ENCODE measurements at regions not wholly inside any gene's neighbourhood (a gene's known extent, or its start where the extent isn't known, plus 50 kb on each side); places are given as distances from the start of the nearest gene placed in this dataset.

DNA sequence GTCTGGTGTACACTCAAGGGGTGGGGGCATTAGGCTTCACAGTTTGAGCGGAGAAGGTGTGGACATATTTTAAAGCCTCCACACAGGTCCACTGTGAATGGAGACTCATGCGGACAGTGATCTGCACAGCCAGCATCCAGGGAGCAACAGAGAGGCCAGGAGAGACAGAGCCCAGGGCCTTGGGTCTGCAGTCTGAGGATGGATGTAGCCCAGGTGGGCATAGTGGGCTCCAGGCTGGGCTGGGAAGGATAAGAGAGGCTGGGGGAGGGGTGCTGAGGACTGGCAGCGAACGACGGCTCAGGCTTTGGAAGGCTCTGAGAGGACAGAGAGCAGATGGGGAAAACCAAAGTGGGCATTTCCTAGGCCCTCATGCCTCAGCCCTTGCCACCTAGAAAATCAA lies 128.8 kb downstream of the PAPOLA start:
- Mint-ChIP-seq H3K4me1 (ENCODE audit: low read depth) (no peaks in the 10 kb centered on the region), H3K27ac (no peak overlapping the region), H3K4me3 (no peak overlapping the region), H3K27me3 (peaks cover 3% of the 10 kb centered on the region), H3K36me3 (ENCODE audit: low read depth) (no peaks in the 10 kb centered on the region), H3K9me3 (no peaks in the 10 kb centered on the region)
- Histone ChIP-seq H3K27me3 (ENCODE audit: control insufficient read depth in 1 of 2, insufficient read depth in 2 of 2, low read length in 2 of 2) (peaks cover 8 to 14% of the 10 kb centered on the region in 2 experiments), H3K27ac (ENCODE audit: low read depth in 1 of 2, low read length in 2 of 2) (no peak overlapping the region), H3K4me1 (ENCODE audit: insufficient read depth, low read length) (no peaks in the 10 kb centered on the region), H3K9me3 (ENCODE audit: control insufficient read depth in 1 of 2, insufficient read depth in 1 of 2, low read length in 2 of 2) (no peaks in the 10 kb centered on the region), H3K36me3 (ENCODE audit: insufficient read depth, low read length) (no peaks in the 10 kb centered on the region), H3K4me3 (ENCODE audit: low read length) (no peak overlapping the region)
- TF ChIP-seq, protein P1, sequence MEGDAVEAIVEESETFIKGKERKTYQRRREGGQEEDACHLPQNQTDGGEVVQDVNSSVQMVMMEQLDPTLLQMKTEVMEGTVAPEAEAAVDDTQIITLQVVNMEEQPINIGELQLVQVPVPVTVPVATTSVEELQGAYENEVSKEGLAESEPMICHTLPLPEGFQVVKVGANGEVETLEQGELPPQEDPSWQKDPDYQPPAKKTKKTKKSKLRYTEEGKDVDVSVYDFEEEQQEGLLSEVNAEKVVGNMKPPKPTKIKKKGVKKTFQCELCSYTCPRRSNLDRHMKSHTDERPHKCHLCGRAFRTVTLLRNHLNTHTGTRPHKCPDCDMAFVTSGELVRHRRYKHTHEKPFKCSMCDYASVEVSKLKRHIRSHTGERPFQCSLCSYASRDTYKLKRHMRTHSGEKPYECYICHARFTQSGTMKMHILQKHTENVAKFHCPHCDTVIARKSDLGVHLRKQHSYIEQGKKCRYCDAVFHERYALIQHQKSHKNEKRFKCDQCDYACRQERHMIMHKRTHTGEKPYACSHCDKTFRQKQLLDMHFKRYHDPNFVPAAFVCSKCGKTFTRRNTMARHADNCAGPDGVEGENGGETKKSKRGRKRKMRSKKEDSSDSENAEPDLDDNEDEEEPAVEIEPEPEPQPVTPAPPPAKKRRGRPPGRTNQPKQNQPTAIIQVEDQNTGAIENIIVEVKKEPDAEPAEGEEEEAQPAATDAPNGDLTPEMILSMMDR (IDR thresholded peaks at IDR 0.05): no peak
- intact Hi-C loops (cut with DNase I, micrococcal nuclease): no loop called here
- ChIA-PET POLR2A (no interaction called here), CTCF (no interaction called here)
- DNase-seq: no peak
- ATAC-seq (ENCODE audit: poor library complexity): no peak

- no peak overlapping the region for H3K27ac Mint-ChIP-seq
- intact Hi-C loops (cut with DNase I, micrococcal nuclease): no loop called here
- no peaks in the 10 kb centered on the region for H3K27me3 Mint-ChIP-seq
- H3K4me1 ChIP-seq (ENCODE audit: insufficient read depth, low read length): no peaks in the 10 kb centered on the region
- POLR2A ChIA-PET: no interaction called here
- H3K36me3 Mint-ChIP-seq (ENCODE audit: low read depth): no peaks in the 10 kb centered on the region
- no peaks in the 10 kb centered on the region for H3K36me3 ChIP-seq (ENCODE audit: insufficient read depth, low read length)
- H3K27ac ChIP-seq (ENCODE audit: low read depth in 1 of 2, low read length in 2 of 2): no peak overlapping the region
- TF ChIP-seq, protein P1 (IDR thresholded peaks at IDR 0.05): no peak
- H3K4me3 Mint-ChIP-seq: no peak overlapping the region
- no peaks in the 10 kb centered on the region for H3K9me3 ChIP-seq (ENCODE audit: control insufficient read depth in 1 of 2, insufficient read depth in 1 of 2, low read length in 2 of 2)
- H3K4me3 ChIP-seq (ENCODE audit: low read length): no peak overlapping the region
- H3K4me1 Mint-ChIP-seq (ENCODE audit: low read depth): no peaks in the 10 kb centered on the region
- DNase-seq (no peak), ATAC-seq (ENCODE audit: poor library complexity) (no peak)
- CTCF ChIA-PET: no interaction called here
- H3K9me3 Mint-ChIP-seq: no peaks in the 10 kb centered on the region
- H3K27me3 ChIP-seq (ENCODE audit: control insufficient read depth in 1 of 2, insufficient read depth in 2 of 2, low read length in 2 of 2): peaks cover 3 to 9% of the 10 kb centered on the region in 2 experiments
Observed at GRCh38 chr14:96631621-96632362, 129.6 kb downstream of the PAPOLA start.

DNA sequence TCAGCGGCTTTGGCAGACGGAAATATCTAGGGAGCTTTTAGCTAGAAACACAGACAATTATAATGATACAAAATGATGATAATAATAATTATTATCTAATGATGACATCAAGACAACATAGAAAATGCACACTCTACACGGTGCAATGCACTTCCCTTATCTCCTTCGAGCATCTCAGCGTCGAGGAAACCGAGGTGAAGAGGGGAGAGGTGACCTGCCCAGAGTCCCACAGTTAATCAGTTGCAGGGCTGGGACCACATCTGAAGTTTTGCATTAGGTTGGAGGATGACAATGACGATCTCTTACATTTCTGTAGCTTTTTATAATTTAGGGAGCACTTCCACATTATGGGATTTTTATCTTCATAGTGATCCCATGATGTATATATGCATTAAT lies 130.2 kb downstream of the PAPOLA start:
- Histone ChIP-seq H3K27me3 (ENCODE audit: control insufficient read depth in 1 of 2, insufficient read depth in 2 of 2, low read length in 2 of 2) (peaks cover 3 to 7% of the 10 kb centered on the region in 2 experiments), H3K36me3 (ENCODE audit: insufficient read depth, low read length) (no peaks in the 10 kb centered on the region), H3K4me3 (ENCODE audit: low read length) (no peak overlapping the region), H3K4me1 (ENCODE audit: insufficient read depth, low read length) (no peaks in the 10 kb centered on the region), H3K27ac (ENCODE audit: low read depth in 1 of 2, low read length in 2 of 2) (no peak overlapping the region), H3K9me3 (ENCODE audit: control insufficient read depth in 1 of 2, insufficient read depth in 1 of 2, low read length in 2 of 2) (no peaks in the 10 kb centered on the region)
- TF ChIP-seq, protein P1 (IDR thresholded peaks at IDR 0.05): no peak
- no peaks in the 10 kb centered on the region for H3K27me3 Mint-ChIP-seq
- CTCF ChIA-PET: no interaction called here
- intact Hi-C loops (cut with DNase I, micrococcal nuclease): no loop called here
- no peak overlapping the region for H3K4me3 Mint-ChIP-seq
- no peaks in the 10 kb centered on the region for H3K36me3 Mint-ChIP-seq (ENCODE audit: low read depth)
- no peaks in the 10 kb centered on the region for H3K9me3 Mint-ChIP-seq
- POLR2A ChIA-PET: no interaction called here
- ATAC-seq (ENCODE audit: poor library complexity): no peak
- no peak overlapping the region for H3K27ac Mint-ChIP-seq
- H3K4me1 Mint-ChIP-seq (ENCODE audit: low read depth): no peaks in the 10 kb centered on the region
- no peak for DNase-seq

Data from CD4-positive, alpha-beta T cell (primary cell).